Sigmoid colon (tissue), 6 donors: ENCODE measurements at regions not wholly inside any gene's neighbourhood (a gene's known extent, or its start where the extent isn't known, plus 50 kb on each side); places are given as distances from the start of the nearest gene placed in this dataset.

Experiments used
- DNase-seq: peaks from one replicate; pipeline ENCODE4 v3.0.0-alpha.2; 2019
- H3K27ac ChIP-seq, 4 donors: fragments of 200-600 bp; sonication (generic); one replicate each; pipeline ENCODE4 v1.5.1; 2016 to 2019; ENCODE audit warnings: mild to moderate bottlenecking in 1 of 4
- H3K27me3 ChIP-seq, 3 donors: fragments of 200-600 bp; sonication (generic); one replicate each; pipeline ENCODE4 v1.5.1; 2019; ENCODE audit warnings: mild to moderate bottlenecking in 1 of 3
- H3K36me3 ChIP-seq, 4 donors: fragments of 200-600 bp; sonication (generic); one replicate each; pipeline ENCODE4 v1.5.1; 2016 to 2019
- H3K4me1 ChIP-seq, 4 donors: fragments of 200-600 bp; sonication (generic); one replicate each; pipeline ENCODE4 v1.5.1; 2017 to 2019
- H3K4me3 ChIP-seq, 4 donors: fragments of 200-600 bp; sonication (generic); one replicate each; pipeline ENCODE4 v1.5.1; 2017 to 2019; ENCODE audit warnings: mild to moderate bottlenecking in 2 of 4, moderate library complexity in 1 of 4
- H3K9me3 ChIP-seq, 4 donors: fragments of 200-600 bp in 3 of 4; sonication (generic) in 3 of 4; one replicate each; pipeline versions ENCODE4 v1.5.1 to v1.6.1; 2013 to 2019
- CTCF ChIP-seq, 4 experiments: fragments of 450-650 bp in 3 of 4; fragments of 200-600 bp in 1 of 4; IDR thresholded peaks; one replicate each; pipeline ENCODE4 v1.5.1; 2016 to 2019; ENCODE audit warnings: antibody characterized with exemption in 4 of 4, mild to moderate bottlenecking in 3 of 4, moderate library complexity in 2 of 4
- EP300 ChIP-seq, 4 donors: sonication (generic); formaldehyde crosslinking; IDR thresholded peaks; one replicate each; pipeline ENCODE4 v1.6.1; 2017; ENCODE audit warnings: antibody characterized with exemption in 4 of 4
- POLR2A ChIP-seq, 2 donors: fragments of 450-650 bp; IDR thresholded peaks; one replicate each; pipeline ENCODE4 v1.6.1; 2016; ENCODE audit warnings: antibody characterized with exemption in 2 of 2, mild to moderate bottlenecking in 2 of 2, moderate library complexity in 2 of 2
- POLR2AphosphoS5 ChIP-seq, 4 donors: sonication (generic); formaldehyde crosslinking; IDR thresholded peaks; one replicate each; pipeline ENCODE4 v1.6.1; 2017; ENCODE audit warnings: antibody characterized with exemption in 4 of 4
- WGBS, 2 donors: extraction: QIAGEN DNeasy Blood & Tissue Kit; methylation state at CpG; one replicate each; pipeline ENCODE4 v1.1.7; 2013; 5-methylcytosine and 5-hydroxymethylcytosine counted together
- intact Hi-C: fragments of 100-400 bp; cut with DNase I; formaldehyde crosslinking; loops from one replicate; pipeline ENCODE4 v1.15.1; 2023
- donor health status: healthy with polysubstance abuse.
- donor health status: healthy.

DNA sequence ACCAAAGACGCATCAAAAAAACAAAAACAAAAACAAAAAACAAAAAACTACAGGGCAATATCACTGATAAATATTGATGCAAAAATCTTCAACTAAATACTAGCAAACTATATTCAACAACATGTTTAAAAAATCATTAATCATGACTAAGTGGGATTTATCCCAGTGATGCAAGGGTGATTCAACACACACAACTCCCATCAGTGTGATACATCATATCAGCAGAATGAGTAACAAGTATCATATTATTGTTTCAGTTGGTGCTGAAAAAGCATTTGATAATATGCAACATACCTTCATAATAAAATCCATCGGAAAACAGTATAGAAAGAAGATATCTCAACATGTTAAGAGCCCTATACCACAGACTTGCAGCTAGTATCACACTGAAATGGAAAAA is 953.0 kb downstream of the AMY1C start:
- DNase-seq: no peak
- TF ChIP-seq POLR2A (IDR thresholded peaks at IDR 0.05): no peak
- no peak for TF ChIP-seq CTCF (IDR thresholded peaks at IDR 0.05)
- no peak for TF ChIP-seq EP300 (IDR thresholded peaks at IDR 0.05)
- TF ChIP-seq POLR2AphosphoS5 (IDR thresholded peaks at IDR 0.05): no peak
- WGBS, 2 donors: 91 to 92% methylated on average over 2 of the region's 2 CpGs
- Histone ChIP-seq H3K36me3 (no peaks in the 10 kb centered on the region), H3K9me3 (no peaks in the 10 kb centered on the region), H3K4me3 (no peak overlapping the region), H3K27me3 (no peaks in the 10 kb centered on the region), H3K4me1 (no peaks in the 10 kb centered on the region), H3K27ac (no peak overlapping the region)
- intact Hi-C loops: no loop called here

- intact Hi-C loops: no loop called here
- Histone ChIP-seq H3K27me3 (no peaks in the 10 kb centered on the region), H3K4me1 (no peaks in the 10 kb centered on the region), H3K27ac (no peak overlapping the region), H3K4me3 (no peak overlapping the region), H3K36me3 (no peaks in the 10 kb centered on the region), H3K9me3 (no peaks in the 10 kb centered on the region)
- no peak for TF ChIP-seq POLR2A (IDR thresholded peaks at IDR 0.05)
- no peak for TF ChIP-seq EP300 (IDR thresholded peaks at IDR 0.05)
- no peak for TF ChIP-seq CTCF (IDR thresholded peaks at IDR 0.05)
- no peak for TF ChIP-seq POLR2AphosphoS5 (IDR thresholded peaks at IDR 0.05)
- 89 to 94% methylated on average over 9 of the region's 9 CpGs for WGBS, 2 donors
- DNase-seq: no peak
Measured at GRCh38 chr1:104706631-104707147, 957.0 kb downstream of the AMY1C start.

GRCh38 chr1:104718752-104719151 is 969.1 kb downstream of the AMY1C start:
- Histone ChIP-seq H3K36me3 (no peaks in the 10 kb centered on the region), H3K27ac (no peak overlapping the region), H3K9me3 (no peaks in the 10 kb centered on the region), H3K4me3 (no peak overlapping the region), H3K4me1 (no peaks in the 10 kb centered on the region), H3K27me3 (no peaks in the 10 kb centered on the region)
- DNase-seq: no peak
- TF ChIP-seq POLR2A (IDR thresholded peaks at IDR 0.05): no peak
- no peak for TF ChIP-seq EP300 (IDR thresholded peaks at IDR 0.05)
- TF ChIP-seq POLR2AphosphoS5 (IDR thresholded peaks at IDR 0.05): no peak
- TF ChIP-seq CTCF (IDR thresholded peaks at IDR 0.05): no peak
- 76 to 78% methylated on average over 1 of the region's 1 CpG for WGBS, 2 donors
- intact Hi-C loops: no loop called here

DNA sequence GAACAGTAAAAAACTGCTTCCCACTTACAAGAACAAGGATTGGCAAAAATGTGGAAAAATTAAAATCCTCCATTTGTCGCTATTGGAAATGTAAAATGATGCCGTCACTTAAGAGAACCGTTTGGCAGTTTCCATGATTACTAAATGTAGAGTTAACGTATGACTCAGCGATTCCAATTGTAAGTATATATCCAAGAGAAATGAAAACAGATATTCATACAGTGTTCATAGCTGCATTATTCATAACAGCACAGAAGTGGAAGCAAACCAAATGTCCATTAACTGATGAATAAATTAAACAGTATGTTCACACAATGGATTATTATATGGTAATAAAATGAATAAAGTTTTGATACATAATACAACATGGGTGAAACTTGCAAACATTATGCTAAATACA is 971.0 kb downstream of the AMY1C start:
- no peak for TF ChIP-seq CTCF (IDR thresholded peaks at IDR 0.05)
- TF ChIP-seq EP300 (IDR thresholded peaks at IDR 0.05): no peak
- Histone ChIP-seq H3K4me3 (no peak overlapping the region), H3K27ac (no peak overlapping the region), H3K36me3 (no peaks in the 10 kb centered on the region), H3K27me3 (no peaks in the 10 kb centered on the region), H3K4me1 (no peaks in the 10 kb centered on the region), H3K9me3 (no peaks in the 10 kb centered on the region)
- intact Hi-C loops: no loop called here
- no peak for DNase-seq
- 89 to 92% methylated on average over 5 of the region's 5 CpGs for WGBS, 2 donors

- DNase-seq: no peak
- H3K9me3 ChIP-seq: no peaks in the 10 kb centered on the region
- 70 to 77% methylated on average over 1 of the region's 1 CpG for WGBS, 2 donors
- no peaks in the 10 kb centered on the region for H3K4me1 ChIP-seq
- no peaks in the 10 kb centered on the region for H3K27me3 ChIP-seq
- H3K27ac ChIP-seq: no peak overlapping the region
- H3K4me3 ChIP-seq: no peak overlapping the region
- intact Hi-C loops: no loop called here
- TF ChIP-seq EP300 (IDR thresholded peaks at IDR 0.05): no peak
- TF ChIP-seq CTCF (IDR thresholded peaks at IDR 0.05): no peak
- TF ChIP-seq POLR2A (IDR thresholded peaks at IDR 0.05): no peak
- TF ChIP-seq POLR2AphosphoS5 (IDR thresholded peaks at IDR 0.05): no peak
- H3K36me3 ChIP-seq: no peaks in the 10 kb centered on the region
Measured at GRCh38 chr1:104726917-104727316, 977.2 kb downstream of the AMY1C start.
